ENCODE measurements at regions not wholly inside any gene's neighbourhood (a gene's known extent, or its start where the extent isn't known, plus 50 kb on each side); places are given as distances from the start of the nearest gene placed in this dataset.
"Not testable (repeated sequence)": the region's sequence is repeated elsewhere in the genome, so short reads cannot be mapped to it uniquely, and the experiment has no call there.

DNA sequence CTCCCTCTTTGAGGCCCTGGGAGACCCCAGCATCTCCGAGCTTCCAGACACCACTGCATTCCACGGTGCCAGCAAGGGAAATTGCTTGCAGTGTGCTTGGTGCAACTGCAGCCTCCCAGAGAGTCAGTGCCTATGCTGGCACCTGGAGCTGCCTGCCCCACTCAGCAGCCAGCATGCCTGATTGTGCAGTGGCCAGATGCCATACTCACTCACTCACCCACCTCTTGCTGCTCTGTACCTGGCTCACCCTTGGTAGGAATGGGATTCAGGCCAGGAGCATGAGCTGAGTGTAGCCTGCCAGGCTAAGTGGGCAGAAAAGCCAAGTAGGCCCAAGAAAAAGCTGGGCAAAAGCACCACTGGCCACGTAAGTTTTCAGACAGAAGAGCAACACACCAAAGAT is 651.4 kb downstream of the GABRG1 start:
- Histone ChIP-seq H3K9me3 (ENCODE audit: insufficient read depth, low read depth, low read length) (no peaks in the 10 kb centered on the region), H3K27ac (ENCODE audit: low read depth, low read length) (no peak overlapping the region), H3K36me3 (ENCODE audit: insufficient read depth, low read length) (no peaks in the 10 kb centered on the region), H2AFZ (ENCODE audit: low read depth, low read length) (no peak overlapping the region), H3K4me1 (ENCODE audit: insufficient read depth, low read length) (no peaks in the 10 kb centered on the region), H3K27me3 (ENCODE audit: insufficient read depth, low read length) (no peaks in the 10 kb centered on the region), H3K9ac (ENCODE audit: low read length) (no peak overlapping the region), H4K20me1 (ENCODE audit: insufficient read depth, low read length) (no peaks in the 10 kb centered on the region), H3K79me2 (ENCODE audit: insufficient read depth, low read length) (no peaks in the 10 kb centered on the region), H3K4me3 (ENCODE audit: insufficient read depth, low read depth, low read length) (no peak overlapping the region), H3K4me2 (ENCODE audit: low read length) (no peak overlapping the region)
- Mint-ChIP-seq H3K4me1 (ENCODE audit: low read depth, unreplicated experiment) (peaks cover 4% of the 10 kb centered on the region), H3K9me3 (ENCODE audit: unreplicated experiment) (peaks cover 5% of the 10 kb centered on the region), H3K36me3 (ENCODE audit: low read depth, unreplicated experiment) (no peaks in the 10 kb centered on the region), H3K4me3 (ENCODE audit: unreplicated experiment) (no peak overlapping the region), H3K27me3 (ENCODE audit: low read depth, unreplicated experiment) (no peaks in the 10 kb centered on the region), H3K27ac (ENCODE audit: unreplicated experiment) (no peak overlapping the region)
- FAIRE-seq, result no peak
- no peak for DNase-seq (ENCODE audit: low read depth)
- TF ChIP-seq, protein P1, sequence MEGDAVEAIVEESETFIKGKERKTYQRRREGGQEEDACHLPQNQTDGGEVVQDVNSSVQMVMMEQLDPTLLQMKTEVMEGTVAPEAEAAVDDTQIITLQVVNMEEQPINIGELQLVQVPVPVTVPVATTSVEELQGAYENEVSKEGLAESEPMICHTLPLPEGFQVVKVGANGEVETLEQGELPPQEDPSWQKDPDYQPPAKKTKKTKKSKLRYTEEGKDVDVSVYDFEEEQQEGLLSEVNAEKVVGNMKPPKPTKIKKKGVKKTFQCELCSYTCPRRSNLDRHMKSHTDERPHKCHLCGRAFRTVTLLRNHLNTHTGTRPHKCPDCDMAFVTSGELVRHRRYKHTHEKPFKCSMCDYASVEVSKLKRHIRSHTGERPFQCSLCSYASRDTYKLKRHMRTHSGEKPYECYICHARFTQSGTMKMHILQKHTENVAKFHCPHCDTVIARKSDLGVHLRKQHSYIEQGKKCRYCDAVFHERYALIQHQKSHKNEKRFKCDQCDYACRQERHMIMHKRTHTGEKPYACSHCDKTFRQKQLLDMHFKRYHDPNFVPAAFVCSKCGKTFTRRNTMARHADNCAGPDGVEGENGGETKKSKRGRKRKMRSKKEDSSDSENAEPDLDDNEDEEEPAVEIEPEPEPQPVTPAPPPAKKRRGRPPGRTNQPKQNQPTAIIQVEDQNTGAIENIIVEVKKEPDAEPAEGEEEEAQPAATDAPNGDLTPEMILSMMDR (IDR thresholded peaks at IDR 0.05; ENCODE audit: insufficient read depth, low read depth, low read length), result no peak
- no peak for TF ChIP-seq EZH2 (IDR thresholded peaks at IDR 0.05; ENCODE audit: insufficient read depth, low read length)

DNA sequence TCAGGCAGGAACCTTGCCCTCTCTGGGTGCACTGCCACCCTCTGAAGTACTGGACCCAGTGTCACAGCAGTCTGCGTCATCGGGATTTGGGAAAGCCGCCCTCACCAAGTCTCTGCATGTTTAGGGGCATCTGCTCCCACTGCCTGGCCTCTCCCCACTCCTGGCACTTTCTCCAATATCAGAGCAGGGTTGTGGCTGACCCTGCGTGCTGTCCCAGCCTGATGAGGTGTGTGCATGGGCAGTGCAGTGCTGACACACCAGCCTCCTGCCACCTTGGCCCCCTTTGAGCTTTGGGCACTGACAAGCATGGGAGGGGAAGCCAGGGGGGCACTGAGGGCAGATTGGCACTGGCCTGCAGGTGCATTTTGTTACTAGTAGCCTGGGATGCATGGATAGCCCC is 652.5 kb downstream of the GABRG1 start:
- H3K27me3 Mint-ChIP-seq (ENCODE audit: low read depth, unreplicated experiment), result no peaks in the 10 kb centered on the region
- Histone ChIP-seq H3K4me1 (ENCODE audit: insufficient read depth, low read length) (no peaks in the 10 kb centered on the region), H3K36me3 (ENCODE audit: insufficient read depth, low read length) (no peaks in the 10 kb centered on the region), H3K79me2 (ENCODE audit: insufficient read depth, low read length) (no peaks in the 10 kb centered on the region), H3K4me3 (ENCODE audit: insufficient read depth, low read depth, low read length) (no peak overlapping the region), H3K27ac (ENCODE audit: low read depth, low read length) (no peak overlapping the region), H2AFZ (ENCODE audit: low read depth, low read length) (no peak overlapping the region), H3K9me3 (ENCODE audit: insufficient read depth, low read depth, low read length) (no peaks in the 10 kb centered on the region), H3K9ac (ENCODE audit: low read length) (no peak overlapping the region), H3K27me3 (ENCODE audit: insufficient read depth, low read length) (no peaks in the 10 kb centered on the region), H4K20me1 (ENCODE audit: insufficient read depth, low read length) (no peaks in the 10 kb centered on the region), H3K4me2 (ENCODE audit: low read length) (no peak overlapping the region)
- H3K27ac Mint-ChIP-seq (ENCODE audit: unreplicated experiment), result no peak overlapping the region
- H3K36me3 Mint-ChIP-seq (ENCODE audit: low read depth, unreplicated experiment), result no peaks in the 10 kb centered on the region
- peaks cover 3% of the 10 kb centered on the region for H3K9me3 Mint-ChIP-seq (ENCODE audit: unreplicated experiment)
- FAIRE-seq, result no peak
- peaks cover 4% of the 10 kb centered on the region for H3K4me1 Mint-ChIP-seq (ENCODE audit: low read depth, unreplicated experiment)
- H3K4me3 Mint-ChIP-seq (ENCODE audit: unreplicated experiment), result no peak overlapping the region
- no peak for DNase-seq (ENCODE audit: low read depth)
- TF ChIP-seq, protein P1 (IDR thresholded peaks at IDR 0.05; ENCODE audit: insufficient read depth, low read depth, low read length), result no peak
- TF ChIP-seq EZH2 (IDR thresholded peaks at IDR 0.05; ENCODE audit: insufficient read depth, low read length), result no peak

DNA sequence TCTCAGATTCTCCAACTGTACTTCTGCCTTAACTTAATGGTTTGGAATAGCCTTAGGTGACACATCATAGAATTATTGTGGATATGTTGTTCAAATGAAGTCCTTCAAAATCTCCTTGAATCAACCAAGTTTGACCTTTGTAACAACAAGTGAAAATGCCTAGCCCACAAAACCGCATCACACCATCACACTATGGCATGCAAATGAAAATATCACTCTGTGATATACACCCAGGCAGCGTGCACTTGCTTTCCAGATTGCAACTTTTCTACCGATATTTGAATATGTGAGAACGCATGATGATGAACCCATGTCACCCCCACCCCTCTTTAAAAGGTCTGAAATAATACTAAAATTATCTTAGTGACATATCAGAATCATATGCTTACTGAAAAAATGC is 656.7 kb downstream of the GABRG1 start:
- Histone ChIP-seq H3K9ac (ENCODE audit: low read length) (no peak overlapping the region), H4K20me1 (ENCODE audit: insufficient read depth, low read length) (no peaks in the 10 kb centered on the region), H3K27me3 (ENCODE audit: insufficient read depth, low read length) (no peaks in the 10 kb centered on the region), H2AFZ (ENCODE audit: low read depth, low read length) (no peak overlapping the region), H3K4me2 (ENCODE audit: low read length) (no peak overlapping the region), H3K9me3 (ENCODE audit: insufficient read depth, low read depth, low read length) (no peaks in the 10 kb centered on the region), H3K27ac (ENCODE audit: low read depth, low read length) (no peak overlapping the region), H3K36me3 (ENCODE audit: insufficient read depth, low read length) (no peaks in the 10 kb centered on the region), H3K4me3 (ENCODE audit: insufficient read depth, low read depth, low read length) (no peak overlapping the region), H3K4me1 (ENCODE audit: insufficient read depth, low read length) (no peaks in the 10 kb centered on the region), H3K79me2 (ENCODE audit: insufficient read depth, low read length) (no peaks in the 10 kb centered on the region)
- peak; percentile 20 for FAIRE-seq
- Mint-ChIP-seq H3K4me1 (ENCODE audit: low read depth, unreplicated experiment) (no peaks in the 10 kb centered on the region), H3K27ac (ENCODE audit: unreplicated experiment) (no peak overlapping the region), H3K4me3 (ENCODE audit: unreplicated experiment) (no peak overlapping the region), H3K36me3 (ENCODE audit: low read depth, unreplicated experiment) (no peaks in the 10 kb centered on the region), H3K27me3 (ENCODE audit: low read depth, unreplicated experiment) (no peaks in the 10 kb centered on the region), H3K9me3 (ENCODE audit: unreplicated experiment) (no peaks in the 10 kb centered on the region)
- no peak for DNase-seq (ENCODE audit: low read depth)
- TF ChIP-seq, protein P1 (IDR thresholded peaks at IDR 0.05; ENCODE audit: insufficient read depth, low read depth, low read length), result no peak
- no peak for TF ChIP-seq EZH2 (IDR thresholded peaks at IDR 0.05; ENCODE audit: insufficient read depth, low read length)

- H3K4me1 Mint-ChIP-seq (ENCODE audit: low read depth, unreplicated experiment), result not testable (repeated sequence)
These were observed 663.7 kb downstream of the GABRG1 start for GRCh38 chr4:45460157-45460556.

More at GRCh38 chr4:45460157-45460556, 663.7 kb downstream of the GABRG1 start:
- not testable (repeated sequence) for DNase-seq (ENCODE audit: low read depth); H3K27ac Mint-ChIP-seq (ENCODE audit: unreplicated experiment); H3K36me3 Mint-ChIP-seq (ENCODE audit: low read depth, unreplicated experiment); H3K4me1 ChIP-seq (ENCODE audit: insufficient read depth, low read length); H3K4me2 ChIP-seq (ENCODE audit: low read length); H3K36me3 ChIP-seq (ENCODE audit: insufficient read depth, low read length); H3K4me3 ChIP-seq (ENCODE audit: insufficient read depth, low read depth, low read length); H3K9me3 Mint-ChIP-seq (ENCODE audit: unreplicated experiment); H3K4me3 Mint-ChIP-seq (ENCODE audit: unreplicated experiment); H3K27ac ChIP-seq (ENCODE audit: low read depth, low read length); H3K9me3 ChIP-seq (ENCODE audit: insufficient read depth, low read depth, low read length); H3K27me3 ChIP-seq (ENCODE audit: insufficient read depth, low read length); H3K27me3 Mint-ChIP-seq (ENCODE audit: low read depth, unreplicated experiment); H3K9ac ChIP-seq (ENCODE audit: low read length); H3K79me2 ChIP-seq (ENCODE audit: insufficient read depth, low read length); FAIRE-seq; H4K20me1 ChIP-seq (ENCODE audit: insufficient read depth, low read length); H2AFZ ChIP-seq (ENCODE audit: low read depth, low read length)

All from astrocyte (in vitro differentiated cells and primary cell).